Tibial nerve (tissue), 4 donors: ENCODE measurements at regions not wholly inside any gene's neighbourhood (a gene's known extent, or its start where the extent isn't known, plus 50 kb on each side); places are given as distances from the start of the nearest gene placed in this dataset.

ENCODE experiments used
- CTCF ChIP-seq, 5 experiments: fragments of 200-600 bp in 3 of 5; fragments of 450-650 bp in 2 of 5; sonication (generic) in 3 of 5; IDR thresholded peaks; one replicate each; pipeline ENCODE4 v1.5.1; 2016 to 2019; ENCODE audit warnings: antibody characterized with exemption in 5 of 5, mild to moderate bottlenecking in 3 of 5, moderate library complexity in 2 of 5
- EP300 ChIP-seq, 2 donors: sonication (generic); formaldehyde crosslinking; IDR thresholded peaks; one replicate each; pipeline ENCODE4 v1.6.1; 2017; ENCODE audit warnings: antibody characterized with exemption in 2 of 2, mild to moderate bottlenecking in 1 of 2
- POLR2A ChIP-seq, 2 donors: fragments of 450-650 bp; IDR thresholded peaks; one replicate each; pipeline ENCODE4 v1.6.1; 2017; ENCODE audit warnings: antibody characterized with exemption in 2 of 2, mild to moderate bottlenecking in 2 of 2, moderate library complexity in 2 of 2

GRCh38 chr9:118384531-118385100 is 680.4 kb downstream of the TLR4 start:
- TF ChIP-seq EP300 (IDR thresholded peaks at IDR 0.05): no peak
- TF ChIP-seq CTCF (IDR thresholded peaks at IDR 0.05): no peak
- no peak for TF ChIP-seq POLR2A (IDR thresholded peaks at IDR 0.05)
